ENCODE measurements at regions not wholly inside any gene's neighbourhood (a gene's known extent, or its start where the extent isn't known, plus 50 kb on each side); places are given as distances from the start of the nearest gene placed in this dataset.
"Not testable (repeated sequence)": the region's sequence is repeated elsewhere in the genome, so short reads cannot be mapped to it uniquely, and the experiment has no call there.

DNA sequence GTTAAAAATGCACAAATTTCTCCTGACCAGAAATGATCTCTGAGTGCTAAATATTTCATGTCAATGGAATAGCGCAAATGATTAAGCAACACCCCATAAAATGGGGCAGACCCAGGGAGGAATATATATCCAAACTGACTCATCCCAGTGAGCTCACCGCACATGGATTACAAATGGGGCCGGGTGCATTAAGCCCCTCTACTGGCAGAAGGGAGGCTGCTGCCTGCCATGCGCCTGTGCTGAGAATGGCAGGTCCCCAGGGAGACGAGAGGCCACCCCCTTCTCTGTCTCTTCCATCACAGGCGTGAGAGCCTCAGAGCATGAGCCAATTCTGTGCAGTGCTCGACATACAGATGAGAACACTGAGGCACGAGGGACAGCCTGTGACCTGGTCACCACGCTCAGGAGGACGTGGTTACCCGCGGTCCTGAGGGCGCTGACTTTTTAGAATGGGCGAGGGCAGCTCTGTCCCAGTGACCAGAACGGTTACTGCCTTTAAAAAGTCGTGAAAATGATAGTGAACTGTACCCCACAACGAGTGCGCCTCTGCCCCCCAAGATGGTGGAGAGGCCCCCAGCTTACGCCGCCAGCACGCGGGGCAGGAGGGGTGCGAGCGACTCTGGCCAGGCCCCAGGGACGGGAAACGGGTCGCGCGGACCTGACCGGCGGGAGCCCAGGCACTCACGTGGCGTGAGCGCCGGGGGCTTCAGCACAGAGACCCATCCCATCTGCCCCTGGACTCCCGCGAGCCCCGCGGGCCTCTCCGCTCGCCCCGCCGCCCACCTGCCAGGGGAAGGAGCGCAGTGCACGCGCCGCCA is 130.2 kb upstream of the ALDH3B2 start:
- DNase-seq = peak; percentile 12

DNA sequence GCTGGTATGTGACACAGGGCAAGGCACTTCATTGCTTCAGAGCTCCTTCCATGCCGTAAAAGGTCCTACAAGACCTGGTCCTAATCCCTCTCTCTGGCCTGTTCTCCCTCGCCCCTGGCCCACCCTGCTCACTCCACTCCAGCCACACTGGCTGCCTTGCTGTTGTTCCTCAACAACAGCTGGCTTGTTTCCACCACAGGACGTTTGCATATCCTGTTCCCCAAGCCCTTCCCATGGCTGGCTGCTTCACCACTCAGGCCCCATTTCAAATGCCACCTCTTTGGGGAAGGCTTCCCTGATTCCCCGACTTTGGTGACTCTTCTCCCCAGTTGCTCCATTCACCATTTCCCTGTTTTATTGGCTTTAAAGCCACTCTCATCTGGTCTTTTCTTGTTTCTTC is 129.1 kb upstream of the ALDH3B2 start:
- not testable (repeated sequence) for DNase-seq

- not testable (repeated sequence) for DNase-seq
Measured at GRCh38 chr11:67803055-67803454, 128.6 kb upstream of the ALDH3B2 start.

DNA sequence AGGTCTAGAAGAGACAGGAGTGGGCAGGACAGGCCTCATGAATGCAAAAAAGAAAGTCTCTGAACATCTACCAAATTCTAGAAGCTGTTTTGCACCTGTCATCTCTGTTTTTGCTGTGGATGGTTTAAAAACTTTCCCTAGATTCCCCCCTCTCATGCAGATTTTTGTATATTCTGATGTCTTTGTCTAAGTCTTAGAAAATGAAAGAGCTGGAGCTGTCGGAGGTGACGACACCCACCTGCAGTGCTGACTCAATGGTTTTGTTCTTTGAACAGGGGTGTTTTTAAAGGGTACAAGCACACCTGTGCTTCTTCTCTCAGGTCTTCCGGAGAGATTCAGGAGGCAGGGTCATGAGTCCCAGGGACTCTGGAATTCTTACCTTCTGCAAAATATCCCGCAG is 128.2 kb upstream of the ALDH3B2 start:
- DNase-seq = not testable (repeated sequence)

- not testable (repeated sequence) for DNase-seq
Measured at GRCh38 chr11:67801397-67801796, 127.0 kb upstream of the ALDH3B2 start.

- not testable (repeated sequence) for DNase-seq
Measured at GRCh38 chr11:67800591-67800990, 126.2 kb upstream of the ALDH3B2 start.

DNA sequence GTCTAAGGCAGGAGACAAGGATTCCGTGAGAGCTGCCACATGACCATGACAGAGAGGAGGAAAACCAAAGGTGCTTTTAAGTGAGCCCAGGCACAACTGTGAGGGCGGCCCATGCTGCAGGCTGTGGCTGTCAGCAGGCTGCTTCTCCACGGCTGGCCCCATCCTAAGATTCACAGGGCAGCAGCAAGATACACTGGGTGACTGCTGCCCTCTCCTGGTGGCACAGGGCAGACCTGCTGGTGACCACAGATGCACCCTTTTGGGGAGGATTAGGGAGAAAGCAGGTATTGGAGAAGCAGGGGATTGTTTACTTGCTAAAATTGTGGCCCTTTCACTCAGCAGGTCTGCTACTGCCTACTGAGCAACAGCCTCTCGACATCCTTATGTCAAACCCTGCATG is 125.4 kb upstream of the ALDH3B2 start:
- DNase-seq = not testable (repeated sequence)

GRCh38 chr11:67797726-67798521 is 123.5 kb upstream of the ALDH3B2 start:
- DNase-seq = not testable (repeated sequence)

DNA sequence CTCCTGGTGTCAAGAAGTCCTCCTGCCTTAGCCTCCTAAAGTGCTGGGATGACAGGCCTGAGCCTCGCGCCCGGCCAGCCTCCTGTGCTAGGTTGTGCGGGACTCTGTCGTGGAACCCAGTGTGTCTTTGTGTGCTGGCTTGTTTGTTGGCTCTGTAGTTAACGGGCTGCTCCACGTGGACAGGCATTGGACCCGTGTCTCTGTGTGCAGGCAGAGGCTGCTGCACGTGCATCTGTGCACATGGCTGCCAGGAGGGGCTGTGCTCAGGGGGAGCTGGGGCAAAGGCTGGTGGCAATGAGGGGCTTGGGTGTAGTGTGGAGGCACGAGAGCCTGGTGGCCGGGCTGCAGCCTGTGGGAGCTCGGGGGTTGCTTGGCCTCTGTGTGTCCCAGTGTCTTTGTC is 121.3 kb upstream of the ALDH3B2 start:
- no peak for DNase-seq

DNA sequence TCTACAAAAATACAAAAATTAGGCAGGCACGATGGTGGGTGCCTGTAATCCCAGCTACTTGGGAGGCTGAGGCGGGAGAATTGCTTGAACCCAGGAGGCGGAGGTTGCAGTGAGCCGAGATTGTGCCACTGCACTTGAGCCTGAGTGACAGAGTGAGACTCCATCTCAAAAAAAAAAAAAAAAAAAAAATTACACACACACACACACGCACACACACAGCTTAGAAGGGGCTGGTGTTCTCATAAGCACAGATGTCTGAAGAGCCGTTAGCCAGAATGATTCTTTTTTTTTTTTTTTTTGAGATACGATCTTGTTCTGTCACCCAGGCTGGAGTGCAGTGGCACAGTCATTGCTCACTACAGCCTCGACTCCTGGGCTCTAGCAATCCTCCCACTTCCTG is 119.3 kb upstream of the ALDH3B2 start:
- not testable (repeated sequence) for DNase-seq

DNA sequence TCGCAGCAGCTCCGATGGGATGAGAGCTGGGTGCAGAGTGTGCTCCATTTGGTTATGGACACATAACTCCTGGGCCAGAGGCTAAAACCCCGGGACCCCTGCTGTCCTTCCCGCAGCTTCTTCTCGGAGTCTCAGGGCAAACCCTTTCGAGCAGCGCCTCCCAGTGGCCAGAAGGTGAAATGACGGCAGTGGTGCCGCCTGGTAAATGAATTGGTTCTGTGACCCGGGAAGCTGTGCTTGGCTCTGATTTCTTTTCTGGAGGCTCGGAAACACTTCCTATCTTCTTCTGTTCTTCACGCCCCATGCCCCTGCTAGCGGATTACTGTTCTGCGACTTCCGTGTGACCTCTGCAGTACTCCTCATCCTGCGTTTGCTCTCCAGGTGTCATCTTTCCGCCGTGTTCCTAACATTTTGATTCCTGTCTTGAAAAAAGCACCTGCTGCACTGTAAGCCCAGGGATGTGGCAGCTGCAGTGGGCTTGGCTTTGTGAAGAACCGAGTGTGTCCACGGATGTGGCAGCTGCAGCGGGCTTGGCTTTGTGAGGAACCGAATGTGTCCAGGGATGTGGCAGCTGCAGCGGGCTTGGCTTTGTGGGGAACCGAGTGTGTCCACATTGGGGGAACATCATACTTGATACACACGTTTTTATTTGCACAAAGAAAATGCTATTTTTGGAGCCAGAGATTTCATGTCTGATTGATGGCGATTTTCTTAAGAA is 118.0 kb upstream of the ALDH3B2 start:
- not testable (repeated sequence) for DNase-seq

GRCh38 chr11:67791598-67792170 is 117.3 kb upstream of the ALDH3B2 start:
- not testable (repeated sequence) for DNase-seq

DNA sequence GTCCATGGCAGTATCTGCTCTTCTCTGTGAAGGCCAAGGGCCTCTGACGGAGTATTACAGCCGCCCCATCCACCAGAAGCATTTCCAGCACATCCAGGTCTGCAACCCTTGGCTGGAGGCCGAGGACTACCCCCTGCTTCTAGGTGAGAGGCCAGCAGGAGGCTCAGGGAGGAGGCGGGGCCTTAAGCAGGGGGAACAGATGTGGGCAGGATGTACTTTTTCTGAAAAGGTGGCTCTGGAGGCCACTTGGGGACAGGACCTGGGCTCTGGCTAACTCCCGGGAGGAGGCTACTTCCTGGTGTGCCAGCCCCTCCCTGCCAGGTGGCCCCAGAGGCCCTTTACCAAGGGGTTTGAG is 113.9 kb upstream of the ALDH3B2 start:
- not testable (repeated sequence) for DNase-seq

DNA sequence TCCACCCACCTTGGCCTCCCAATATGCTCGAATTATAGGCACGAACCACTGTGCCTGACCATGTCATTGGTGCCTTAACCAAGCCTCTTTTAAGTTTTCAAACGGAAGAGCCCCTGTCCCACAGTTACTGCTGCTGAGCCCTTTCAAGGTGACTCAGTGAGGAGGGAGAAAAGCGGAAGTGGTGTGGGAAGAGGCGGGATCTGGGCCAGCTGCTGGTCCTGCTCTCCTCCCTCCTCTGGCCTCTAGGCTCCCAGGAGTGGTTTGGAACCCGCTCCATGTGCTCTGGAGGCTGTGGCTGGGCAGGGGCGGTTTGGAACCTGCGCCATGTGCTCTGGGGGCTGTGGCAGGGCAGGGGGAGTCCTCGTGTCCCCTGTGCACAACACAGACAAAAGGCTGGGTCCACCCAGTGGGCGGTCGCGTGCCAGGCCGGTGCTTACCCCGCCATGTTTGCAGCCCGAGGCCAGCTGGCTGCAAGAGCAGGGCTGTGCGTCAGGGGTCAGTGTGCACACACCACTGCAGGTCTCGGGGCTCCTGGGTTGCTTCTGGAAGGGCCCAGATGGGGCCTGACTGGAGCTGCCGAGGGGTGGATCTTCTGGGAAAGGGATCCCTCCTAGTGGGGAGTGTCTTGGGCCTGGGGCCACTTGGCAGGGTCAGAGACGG is 113.4 kb upstream of the ALDH3B2 start:
- not testable (repeated sequence) for DNase-seq

GRCh38 chr11:67781967-67782366 is 107.5 kb upstream of the ALDH3B2 start:
- not testable (repeated sequence) for DNase-seq

GRCh38 chr11:67781506-67781905 is 107.1 kb upstream of the ALDH3B2 start:
- not testable (repeated sequence) for DNase-seq

DNA sequence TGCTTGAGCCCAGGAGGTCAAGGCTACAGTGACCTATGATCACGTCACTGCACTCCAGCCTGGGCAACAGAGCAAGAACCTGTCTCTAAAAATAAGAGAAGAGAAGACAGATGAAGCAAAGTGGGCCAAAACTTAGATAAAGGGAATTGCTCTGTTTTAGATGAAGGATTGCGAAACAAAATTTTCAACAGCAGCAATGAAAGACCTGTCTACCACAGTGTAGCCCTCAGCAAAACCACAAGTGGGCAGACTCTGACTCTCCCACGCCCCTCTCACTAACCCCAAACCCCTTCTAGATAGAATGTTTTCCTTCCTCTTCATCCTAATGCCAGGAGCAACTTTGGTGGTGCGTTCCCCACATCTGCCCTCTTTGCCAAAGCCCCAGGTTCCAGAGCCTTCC is 105.6 kb upstream of the ALDH3B2 start:
- no peak for DNase-seq

- DNase-seq = not testable (repeated sequence)
Measured at GRCh38 chr11:67779189-67779875, 104.9 kb upstream of the ALDH3B2 start.

GRCh38 chr11:67776852-67777520 is 102.6 kb upstream of the ALDH3B2 start:
- DNase-seq = no peak

GRCh38 chr11:67774175-67774574 is 99.8 kb upstream of the ALDH3B2 start:
- peak; percentile 19 for DNase-seq

All from hematopoietic multipotent progenitor cell treated with erythropoietin and hydrocortisone succinate and interleukin-3 and kit ligand, for 8 days (in vitro differentiated cells).